Vagina (tissue), 2 donors: ENCODE measurements at regions not wholly inside any gene's neighbourhood (a gene's known extent, or its start where the extent isn't known, plus 50 kb on each side); places are given as distances from the start of the nearest gene placed in this dataset.

ENCODE experiments used
- CTCF ChIP-seq, 3 experiments: fragments of 450-650 bp in 2 of 3; fragments of 200-600 bp in 1 of 3; sonication (generic) in 1 of 3; IDR thresholded peaks; one replicate each; pipeline ENCODE4 v1.5.1; 2017 to 2019; ENCODE audit warnings: antibody characterized with exemption in 3 of 3, mild to moderate bottlenecking in 2 of 3, moderate library complexity in 2 of 3
- POLR2A ChIP-seq, 2 donors: fragments of 450-650 bp; IDR thresholded peaks; one replicate each; pipeline ENCODE4 v1.6.1; 2017; ENCODE audit warnings: antibody characterized with exemption in 2 of 2, mild to moderate bottlenecking in 2 of 2, moderate library complexity in 2 of 2
- POLR2AphosphoS5 ChIP-seq, 2 donors: sonication (generic); formaldehyde crosslinking; IDR thresholded peaks; one replicate each; pipeline ENCODE4 v1.9.0; 2017; ENCODE audit warnings: antibody characterized with exemption in 2 of 2, mild to moderate bottlenecking in 2 of 2, low read depth in 1 of 2; ENCODE audit not compliant: insufficient read depth in 1 of 2

GRCh38 chr5:2454876-2455275 is 296.6 kb downstream of the IRX2 start:
- TF ChIP-seq CTCF (IDR thresholded peaks at IDR 0.05) = no peak
- TF ChIP-seq POLR2A (IDR thresholded peaks at IDR 0.05) = no peak
- TF ChIP-seq POLR2AphosphoS5 (IDR thresholded peaks at IDR 0.05; ENCODE audit: insufficient read depth in 1 of 2, low read depth in 1 of 2) = no peak
